GM18499 (cell line): ENCODE measurements at regions not wholly inside any gene's neighbourhood (a gene's known extent, or its start where the extent isn't known, plus 50 kb on each side); places are given as distances from the start of the nearest gene placed in this dataset.

ENCODE experiments used
- ATAC-seq: cut with Tn5 transposase; IDR thresholded peaks from one replicate; pipeline ENCODE4 v1.9.1; 2021; ENCODE audit warnings: moderate number of reproducible peaks; ENCODE audit not compliant: insufficient read depth, unreplicated experiment

- no peak for ATAC-seq
Observed at GRCh38 chr15:88383354-88383753, 83.8 kb downstream of the MRPL46 start.

- ATAC-seq, result no peak
Observed at GRCh38 chr15:88382482-88382983, 84.7 kb downstream of the MRPL46 start.

- ATAC-seq, result no peak
Observed at GRCh38 chr15:88378188-88378637, 89.0 kb downstream of the MRPL46 start.

- ATAC-seq, result no peak
Observed at GRCh38 chr15:88377509-88377908, 89.7 kb downstream of the MRPL46 start.

GRCh38 chr15:88376574-88377174 lies 90.5 kb downstream of the MRPL46 start:
- ATAC-seq, result no peak

GRCh38 chr15:88375234-88375927 lies 91.8 kb downstream of the MRPL46 start:
- ATAC-seq, result no peak

GRCh38 chr15:88365124-88365523 lies 102.1 kb downstream of the MRPL46 start:
- ATAC-seq, result no peak

GRCh38 chr15:88348579-88349230 lies 92.2 kb upstream of the NTRK3 start:
- no peak for ATAC-seq

GRCh38 chr15:88345962-88346361 lies 89.4 kb upstream of the NTRK3 start:
- ATAC-seq, result no peak

- ATAC-seq, result no peak
Observed at GRCh38 chr15:88344786-88345185, 88.2 kb upstream of the NTRK3 start.

GRCh38 chr15:88342666-88343065 lies 86.1 kb upstream of the NTRK3 start:
- ATAC-seq, result no peak

GRCh38 chr15:88341653-88342052 lies 85.1 kb upstream of the NTRK3 start:
- ATAC-seq, result no peak

GRCh38 chr15:88341006-88341405 lies 84.5 kb upstream of the NTRK3 start:
- ATAC-seq, result no peak

GRCh38 chr15:88337993-88338392 lies 81.5 kb upstream of the NTRK3 start:
- ATAC-seq, result no peak

- ATAC-seq, result no peak
Observed at GRCh38 chr15:88335074-88335473, 78.5 kb upstream of the NTRK3 start.

GRCh38 chr15:88334436-88334835 lies 77.9 kb upstream of the NTRK3 start:
- ATAC-seq, result no peak

GRCh38 chr15:88331291-88331690 lies 74.8 kb upstream of the NTRK3 start:
- no peak for ATAC-seq

- no peak for ATAC-seq
Observed at GRCh38 chr15:88326924-88327323, 70.4 kb upstream of the NTRK3 start.

GRCh38 chr15:88324741-88325065 lies 68.2 kb upstream of the NTRK3 start:
- no peak for ATAC-seq

- no peak for ATAC-seq
Observed at GRCh38 chr15:88323976-88324740, 67.6 kb upstream of the NTRK3 start.

GRCh38 chr15:88323468-88323867 lies 66.9 kb upstream of the NTRK3 start:
- no peak for ATAC-seq
